ENCODE measurements at regions not wholly inside any gene's neighbourhood (a gene's known extent, or its start where the extent isn't known, plus 50 kb on each side); places are given as distances from the start of the nearest gene placed in this dataset.
"Not testable (repeated sequence)": the region's sequence is repeated elsewhere in the genome, so short reads cannot be mapped to it uniquely, and the experiment has no call there.

GRCh38 chr1:81245084-81245715 lies 555.5 kb upstream of the ADGRL2 start:
- not testable (repeated sequence) for TF ChIP-seq CTCF, POLR2A (IDR thresholded peaks at IDR 0.05)

All from right lobe of liver (tissue), 4 donors.